ENCODE measurements at regions not wholly inside any gene's neighbourhood (a gene's known extent, or its start where the extent isn't known, plus 50 kb on each side); places are given as distances from the start of the nearest gene placed in this dataset.

DNA sequence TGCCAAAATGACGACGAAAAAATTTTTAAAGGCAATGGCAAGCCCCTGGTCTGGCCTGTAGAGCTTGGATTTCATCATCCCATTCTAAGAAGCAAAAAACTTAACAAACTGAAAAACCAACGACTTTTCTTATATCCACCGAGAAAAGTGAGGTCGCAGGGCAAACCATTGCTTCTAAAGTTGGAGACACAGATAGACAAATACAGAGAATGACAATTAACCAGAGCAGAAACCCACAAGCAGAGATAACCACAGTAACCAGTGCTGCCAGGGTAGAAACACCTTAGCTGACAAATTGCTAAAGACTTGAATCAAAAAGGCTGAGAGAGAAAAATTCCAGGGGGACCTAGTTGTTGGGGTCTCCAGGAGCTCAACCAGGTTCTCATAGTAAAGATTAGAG is 386.5 kb upstream of the SGO1 start:
- Histone ChIP-seq H3K27me3 (replicated peaks; ENCODE audit: insufficient read depth, low read length) (no peaks in the 10 kb centered on the region), H3K27ac (ENCODE audit: low read length) (no peak overlapping the region), H3K4me1 (ENCODE audit: low read length) (no peaks in the 10 kb centered on the region), H2AFZ (ENCODE audit: low read length) (no peak overlapping the region), H3F3A (ENCODE audit: insufficient read depth, low read length) (no peaks in the 10 kb centered on the region), H3K4me3 (ENCODE audit: low read length) (no peak overlapping the region), H4K20me1 (ENCODE audit: insufficient read depth, low read length) (no peaks in the 10 kb centered on the region), H3K36me3 (replicated peaks; ENCODE audit: insufficient read depth, low read length) (no peaks in the 10 kb centered on the region), H3K79me2 (ENCODE audit: low read length) (no peaks in the 10 kb centered on the region), H3K4me2 (ENCODE audit: low read depth, low read length) (no peak overlapping the region), H3K9ac (ENCODE audit: low read length) (no peak overlapping the region), H3K9me3 (replicated peaks; ENCODE audit: insufficient read depth, low read length) (no peaks in the 10 kb centered on the region), H3K9me2 (replicated peaks; ENCODE audit: insufficient read depth, low read length) (no peaks in the 10 kb centered on the region)
- TF ChIP-seq CTCF (IDR thresholded peaks at IDR 0.05; ENCODE audit: low read length) (no peak), EZH2phosphoT487 (IDR thresholded peaks at IDR 0.05; ENCODE audit: low read length) (no peak), EZH2 (optimal IDR thresholded peaks at IDR 0.05; ENCODE audit: low read depth, low read length) (no peak)
- DNase-seq, result no peak

- Histone ChIP-seq H3K36me3 (replicated peaks; ENCODE audit: insufficient read depth, low read length) (no peaks in the 10 kb centered on the region), H3K4me3 (ENCODE audit: low read length) (no peak overlapping the region), H3K9ac (ENCODE audit: low read length) (no peak overlapping the region), H3K4me1 (ENCODE audit: low read length) (no peaks in the 10 kb centered on the region), H4K20me1 (ENCODE audit: insufficient read depth, low read length) (no peaks in the 10 kb centered on the region), H3K4me2 (ENCODE audit: low read depth, low read length) (no peak overlapping the region), H3K9me3 (replicated peaks; ENCODE audit: insufficient read depth, low read length) (no peaks in the 10 kb centered on the region), H3K27ac (ENCODE audit: low read length) (no peak overlapping the region), H3F3A (ENCODE audit: insufficient read depth, low read length) (no peaks in the 10 kb centered on the region), H3K9me2 (replicated peaks; ENCODE audit: insufficient read depth, low read length) (no peaks in the 10 kb centered on the region), H3K79me2 (ENCODE audit: low read length) (no peaks in the 10 kb centered on the region), H3K27me3 (replicated peaks; ENCODE audit: insufficient read depth, low read length) (no peaks in the 10 kb centered on the region), H2AFZ (ENCODE audit: low read length) (no peak overlapping the region)
- DNase-seq, result no peak
- no peak for TF ChIP-seq CTCF (IDR thresholded peaks at IDR 0.05; ENCODE audit: low read length)
- TF ChIP-seq EZH2phosphoT487 (IDR thresholded peaks at IDR 0.05; ENCODE audit: low read length), result no peak
- no peak for TF ChIP-seq EZH2 (optimal IDR thresholded peaks at IDR 0.05; ENCODE audit: low read depth, low read length)
These were observed 383.3 kb upstream of the SGO1 start for GRCh38 chr3:20569310-20569709.

DNA sequence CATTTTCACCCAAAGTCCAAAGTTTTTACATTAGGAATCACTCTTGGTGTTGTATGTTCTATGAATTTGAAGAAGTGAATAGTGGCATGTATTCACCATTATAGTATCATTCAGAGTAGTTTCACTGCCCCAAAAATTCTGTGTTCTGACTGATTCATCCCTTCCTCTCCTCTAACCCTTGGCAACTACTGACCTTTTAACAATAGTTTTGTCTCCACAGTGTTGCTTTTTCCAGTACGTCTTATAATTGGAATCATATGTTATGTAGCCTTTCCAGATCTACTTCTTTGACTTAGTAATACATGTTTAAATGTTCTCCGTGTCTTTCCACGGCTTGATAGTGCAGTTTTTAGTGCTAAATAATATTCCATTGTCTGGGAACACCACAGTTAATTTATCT is 379.0 kb upstream of the SGO1 start:
- no peaks in the 10 kb centered on the region for H3K9me3 ChIP-seq (replicated peaks; ENCODE audit: insufficient read depth, low read length)
- H3F3A ChIP-seq (ENCODE audit: insufficient read depth, low read length), result no peaks in the 10 kb centered on the region
- no peak for TF ChIP-seq CTCF (IDR thresholded peaks at IDR 0.05; ENCODE audit: low read length)
- no peak for TF ChIP-seq EZH2phosphoT487 (IDR thresholded peaks at IDR 0.05; ENCODE audit: low read length)
- TF ChIP-seq EZH2 (optimal IDR thresholded peaks at IDR 0.05; ENCODE audit: low read depth, low read length), result no peak
- H3K4me2 ChIP-seq (ENCODE audit: low read depth, low read length), result no peak overlapping the region
- H3K9me2 ChIP-seq (replicated peaks; ENCODE audit: insufficient read depth, low read length), result no peaks in the 10 kb centered on the region
- H2AFZ ChIP-seq (ENCODE audit: low read length), result no peak overlapping the region
- no peaks in the 10 kb centered on the region for H3K4me1 ChIP-seq (ENCODE audit: low read length)
- no peak overlapping the region for H3K4me3 ChIP-seq (ENCODE audit: low read length)
- H3K36me3 ChIP-seq (replicated peaks; ENCODE audit: insufficient read depth, low read length), result no peaks in the 10 kb centered on the region
- DNase-seq, result no peak
- no peak overlapping the region for H3K27ac ChIP-seq (ENCODE audit: low read length)
- H3K27me3 ChIP-seq (replicated peaks; ENCODE audit: insufficient read depth, low read length), result no peaks in the 10 kb centered on the region
- H3K9ac ChIP-seq (ENCODE audit: low read length), result no peak overlapping the region
- no peaks in the 10 kb centered on the region for H4K20me1 ChIP-seq (ENCODE audit: insufficient read depth, low read length)
- no peaks in the 10 kb centered on the region for H3K79me2 ChIP-seq (ENCODE audit: low read length)
